GM13977 (cell line): ENCODE measurements at regions not wholly inside any gene's neighbourhood (a gene's known extent, or its start where the extent isn't known, plus 50 kb on each side); places are given as distances from the start of the nearest gene placed in this dataset.

ENCODE experiments used
- DNase-seq: peaks from one replicate; pipeline ENCODE4 v3.0.0; 2012; ENCODE audit warnings: low spot score
- CTCF ChIP-seq: IDR thresholded peaks from 2 replicates; pipeline ENCODE4 v1.5.1; 2012; ENCODE audit warnings: mild to moderate bottlenecking, control low read depth; ENCODE audit not compliant: insufficient read depth; ENCODE audit errors: extremely low read depth, missing control alignments
- in situ Hi-C: fragments of 300-500 bp; cut with MboI; formaldehyde crosslinking; loops from one replicate; pipeline ENCODE4 v1.12.0; 2022; ENCODE audit warnings: low sequenced_read_pairs, low pct_unique_long_range_greater_than_20kb, mixed read lengths, inconsistent platforms; ENCODE audit not compliant: unreplicated experiment

GRCh38 chr5:9930156-9930555 lies 300.0 kb upstream of the TAS2R1 start:
- no peak for DNase-seq

GRCh38 chr5:9928326-9928725 lies 298.2 kb upstream of the TAS2R1 start:
- in situ Hi-C loops, result no loop called here
- DNase-seq, result no peak
- no peak for TF ChIP-seq CTCF

More at GRCh38 chr5:9930156-9930555, 300.0 kb upstream of the TAS2R1 start:
- no peak for TF ChIP-seq CTCF
- in situ Hi-C loops, result no loop called here

GRCh38 chr5:9927521-9927997 lies 297.4 kb upstream of the TAS2R1 start:
- in situ Hi-C loops, result no loop called here
- no peak for TF ChIP-seq CTCF
- no peak for DNase-seq

GRCh38 chr5:9927106-9927505 lies 297.0 kb upstream of the TAS2R1 start:
- DNase-seq, result no peak
- TF ChIP-seq CTCF, result no peak
- in situ Hi-C loops, result no loop called here

- DNase-seq, result peak; percentile 6
- no peak for TF ChIP-seq CTCF
- in situ Hi-C loops, result no loop called here
These were observed 294.5 kb upstream of the TAS2R1 start for GRCh38 chr5:9924614-9925013.

- DNase-seq, result no peak
- peak; percentile 4 for TF ChIP-seq CTCF
- in situ Hi-C loops, result no loop called here
These were observed 292.6 kb upstream of the TAS2R1 start for GRCh38 chr5:9922719-9923118.

- TF ChIP-seq CTCF, result no peak
- DNase-seq, result no peak
- in situ Hi-C loops, result no loop called here
These were observed 290.5 kb upstream of the TAS2R1 start for GRCh38 chr5:9920697-9921096.
